ENCODE measurements at regions not wholly inside any gene's neighbourhood (a gene's known extent, or its start where the extent isn't known, plus 50 kb on each side); places are given as distances from the start of the nearest gene placed in this dataset.
"Not testable (repeated sequence)": the region's sequence is repeated elsewhere in the genome, so short reads cannot be mapped to it uniquely, and the experiment has no call there.

- Histone ChIP-seq H3K27me3 (ENCODE audit: control insufficient read depth, extremely low read depth, insufficient read depth, low read length) (no peaks in the 10 kb centered on the region), H2AFZ (ENCODE audit: control insufficient read depth, low read length) (no peak overlapping the region), H3K27ac (ENCODE audit: control insufficient read depth, insufficient read depth, low read length) (no peak overlapping the region), H3K4me2 (ENCODE audit: control insufficient read depth, extremely low read depth, insufficient read depth, low read depth, low read length) (no peak overlapping the region), H4K20me1 (ENCODE audit: control insufficient read depth, extremely low read depth, insufficient read depth, low read length) (no peaks in the 10 kb centered on the region), H3K36me3 (ENCODE audit: control insufficient read depth in 2 of 2, extremely low read depth in 1 of 2, insufficient read depth in 2 of 2, low read length in 2 of 2) (no peaks in the 10 kb centered on the region), H3K9me1 (ENCODE audit: control insufficient read depth, extremely low read depth, insufficient read depth, low read length) (no peaks in the 10 kb centered on the region), H3K79me2 (ENCODE audit: control insufficient read depth, insufficient read depth, low read length) (no peaks in the 10 kb centered on the region), H3K4me1 (ENCODE audit: control insufficient read depth, extremely low read depth, insufficient read depth, low read length) (no peaks in the 10 kb centered on the region), H3K9me3 (ENCODE audit: control insufficient read depth, low read depth, low read length) (no peaks in the 10 kb centered on the region), H3K9ac (ENCODE audit: control insufficient read depth, extremely low read depth, insufficient read depth, low read length) (no peak overlapping the region), H3K4me3 (ENCODE audit: control insufficient read depth in 2 of 3, extremely low read depth in 1 of 3, insufficient read depth in 2 of 3, low read depth in 1 of 3, low read length in 3 of 3) (no peak overlapping the region)
- TF ChIP-seq CTCF (optimal IDR thresholded peaks at IDR 0.05 in 1 of 3, IDR thresholded peaks at IDR 0.05 in 1 of 3, conservative IDR thresholded peaks at IDR 0.05 in 1 of 3; ENCODE audit: extremely low read depth in 1 of 3, insufficient read depth in 2 of 3, low read length in 3 of 3) = no peak
- TF ChIP-seq EZH2 (IDR thresholded peaks at IDR 0.05; ENCODE audit: low read length) = no peak
- dilution Hi-C loops (cut with MboI; ENCODE audit: extremely low pct_ligation_motif_present, low sequenced_read_pairs) = no loop called here
- DNase-seq (ENCODE audit: low read depth, low spot score) (no peak), FAIRE-seq (no peak)
Measured at GRCh38 chr19:29886586-29886985, 55.5 kb upstream of the URI1 start.

- no peaks in the 10 kb centered on the region for H3K36me3 ChIP-seq (ENCODE audit: control insufficient read depth in 2 of 2, extremely low read depth in 1 of 2, insufficient read depth in 2 of 2, low read length in 2 of 2)
- FAIRE-seq (no peak), DNase-seq (ENCODE audit: low read depth, low spot score) (no peak)
- H3K4me2 ChIP-seq (ENCODE audit: control insufficient read depth, extremely low read depth, insufficient read depth, low read depth, low read length) = no peak overlapping the region
- no peak overlapping the region for H2AFZ ChIP-seq (ENCODE audit: control insufficient read depth, low read length)
- H3K4me3 ChIP-seq (ENCODE audit: control insufficient read depth in 2 of 3, extremely low read depth in 1 of 3, insufficient read depth in 2 of 3, low read depth in 1 of 3, low read length in 3 of 3) = no peak overlapping the region
- H4K20me1 ChIP-seq (ENCODE audit: control insufficient read depth, extremely low read depth, insufficient read depth, low read length) = no peaks in the 10 kb centered on the region
- H3K27me3 ChIP-seq (ENCODE audit: control insufficient read depth, extremely low read depth, insufficient read depth, low read length) = no peaks in the 10 kb centered on the region
- no peak overlapping the region for H3K27ac ChIP-seq (ENCODE audit: control insufficient read depth, insufficient read depth, low read length)
- no peaks in the 10 kb centered on the region for H3K9me3 ChIP-seq (ENCODE audit: control insufficient read depth, low read depth, low read length)
- no peaks in the 10 kb centered on the region for H3K79me2 ChIP-seq (ENCODE audit: control insufficient read depth, insufficient read depth, low read length)
- dilution Hi-C loops (cut with MboI; ENCODE audit: extremely low pct_ligation_motif_present, low sequenced_read_pairs) = no loop called here
- H3K9ac ChIP-seq (ENCODE audit: control insufficient read depth, extremely low read depth, insufficient read depth, low read length) = no peak overlapping the region
- H3K4me1 ChIP-seq (ENCODE audit: control insufficient read depth, extremely low read depth, insufficient read depth, low read length) = no peaks in the 10 kb centered on the region
- no peaks in the 10 kb centered on the region for H3K9me1 ChIP-seq (ENCODE audit: control insufficient read depth, extremely low read depth, insufficient read depth, low read length)
- TF ChIP-seq CTCF (optimal IDR thresholded peaks at IDR 0.05 in 1 of 3, IDR thresholded peaks at IDR 0.05 in 1 of 3, conservative IDR thresholded peaks at IDR 0.05 in 1 of 3; ENCODE audit: extremely low read depth in 1 of 3, insufficient read depth in 2 of 3, low read length in 3 of 3) (peak in 1 of 3 experiments; percentile 21), EZH2 (IDR thresholded peaks at IDR 0.05; ENCODE audit: low read length) (no peak)
Measured at GRCh38 chr19:29887442-29887855, 54.6 kb upstream of the URI1 start.

- H3K9ac ChIP-seq (ENCODE audit: control insufficient read depth, extremely low read depth, insufficient read depth, low read length); H3K27ac ChIP-seq (ENCODE audit: control insufficient read depth, insufficient read depth, low read length); H3K4me2 ChIP-seq (ENCODE audit: control insufficient read depth, extremely low read depth, insufficient read depth, low read depth, low read length); H3K4me3 ChIP-seq (ENCODE audit: control insufficient read depth in 2 of 3, extremely low read depth in 1 of 3, insufficient read depth in 2 of 3, low read depth in 1 of 3, low read length in 3 of 3); H3K79me2 ChIP-seq (ENCODE audit: control insufficient read depth, insufficient read depth, low read length); H3K27me3 ChIP-seq (ENCODE audit: control insufficient read depth, extremely low read depth, insufficient read depth, low read length); H2AFZ ChIP-seq (ENCODE audit: control insufficient read depth, low read length); H3K9me3 ChIP-seq (ENCODE audit: control insufficient read depth, low read depth, low read length); H4K20me1 ChIP-seq (ENCODE audit: control insufficient read depth, extremely low read depth, insufficient read depth, low read length); H3K4me1 ChIP-seq (ENCODE audit: control insufficient read depth, extremely low read depth, insufficient read depth, low read length); DNase-seq (ENCODE audit: low read depth, low spot score); dilution Hi-C loops (cut with MboI; ENCODE audit: extremely low pct_ligation_motif_present, low sequenced_read_pairs); H3K36me3 ChIP-seq (ENCODE audit: control insufficient read depth in 2 of 2, extremely low read depth in 1 of 2, insufficient read depth in 2 of 2, low read length in 2 of 2); H3K9me1 ChIP-seq (ENCODE audit: control insufficient read depth, extremely low read depth, insufficient read depth, low read length); FAIRE-seq: not testable (repeated sequence)
Measured at GRCh38 chr19:29888047-29888446, 54.0 kb upstream of the URI1 start.

All from keratinocyte (primary cell).